ENCODE measurements at regions not wholly inside any gene's neighbourhood (a gene's known extent, or its start where the extent isn't known, plus 50 kb on each side); places are given as distances from the start of the nearest gene placed in this dataset.

GRCh38 chr2:155162494-155162893, 464.0 kb downstream of the KCNJ3 start:
- Histone ChIP-seq H3K18ac (ENCODE audit: low read depth, low read length) (no peak overlapping the region), H3K4ac (ENCODE audit: low read depth, low read length) (no peak overlapping the region), H2BK15ac (ENCODE audit: low read depth, low read length) (no peak overlapping the region), H3K9me3 (ENCODE audit: control insufficient read depth, insufficient read depth, low read length) (0 out of 2 replicates have a peak, but pooled peaks cover 2% of the 10 kb centered on the region), H3K23ac (ENCODE audit: low read depth, low read length) (no peak overlapping the region), H3K56ac (ENCODE audit: extremely low read depth, insufficient read depth, low read length) (no peak overlapping the region), H4K20me1 (ENCODE audit: insufficient read depth, low read length) (no peaks in the 10 kb centered on the region), H2BK20ac (ENCODE audit: low read depth, low read length) (no peak overlapping the region), H3K14ac (replicated peaks; ENCODE audit: low read depth, low read length) (no peak overlapping the region), H3K9me1 (ENCODE audit: insufficient read depth, low read length) (no peaks in the 10 kb centered on the region), H2AK5ac (ENCODE audit: low read depth, low read length) (no peak overlapping the region), H3K4me3 (ENCODE audit: insufficient read depth, low read depth, low read length) (no peak overlapping the region), H4K8ac (ENCODE audit: low read depth in 2 of 2, low read length in 2 of 2) (no peak overlapping the region), H2BK120ac (ENCODE audit: low read depth, low read length) (no peak overlapping the region), H3K4me2 (ENCODE audit: low read depth, low read length) (no peak overlapping the region), H3K4me1 (ENCODE audit: control insufficient read depth, insufficient read depth, low read length) (no peaks in the 10 kb centered on the region), H3K27ac (ENCODE audit: insufficient read depth, low read length) (no peak overlapping the region), H4K91ac (ENCODE audit: insufficient read depth, low read depth, low read length) (no peak overlapping the region), H4K5ac (ENCODE audit: low read depth, low read length) (no peak overlapping the region), H2AFZ (replicated peaks; ENCODE audit: low read length, poor library complexity) (no peak overlapping the region), H3K9ac (ENCODE audit: low read depth, low read length) (no peak overlapping the region), H3K36me3 (ENCODE audit: control insufficient read depth, insufficient read depth, low read length) (no peaks in the 10 kb centered on the region), H2AK9ac (replicated peaks; ENCODE audit: low read depth, low read length, poor library complexity) (no peak overlapping the region), H3K79me1 (ENCODE audit: low read depth in 1 of 2, low read length in 2 of 2) (no peaks in the 10 kb centered on the region), H3K27me3 (ENCODE audit: control insufficient read depth, insufficient read depth, low read length) (no peaks in the 10 kb centered on the region), H2BK5ac (ENCODE audit: low read depth, low read length, poor library complexity, severe bottlenecking) (no peak overlapping the region)
- POLR2A ChIA-PET (ENCODE audit: unreplicated experiment): no interaction called here
- intact Hi-C loops (cut with micrococcal nuclease) (no loop called here), dilution Hi-C loops (cut with HindIII; ENCODE audit: low sequenced_read_pairs, unreplicated experiment) (no loop called here), in situ Hi-C loops (cut with MboI; ENCODE audit: low sequenced_read_pairs) (no loop called here)
- BruUV-seq (replicated peaks): no TSS peak
- no peak for ATAC-seq (ENCODE audit: low read depth)
- no peak for DNase-seq
- CTCF ChIA-PET: no interaction called here
- TF ChIP-seq CHD1 (IDR thresholded peaks at IDR 0.05; ENCODE audit: low read depth, low read length) (no peak), MAFK (IDR thresholded peaks at IDR 0.05; ENCODE audit: low read depth, low read length) (peak; percentile 72), RFX5 (IDR thresholded peaks at IDR 0.05; ENCODE audit: low read depth, low read length) (no peak)
- WGBS, 2 experiments (ENCODE audit: extremely low coverage in 2 of 2, insufficient read length in 1 of 2): no CpG with 5 or more reads among the region's 1 CpG

Data from IMR-90 (cell line).